Omental fat pad (tissue), 3 donors: ENCODE measurements at regions not wholly inside any gene's neighbourhood (a gene's known extent, or its start where the extent isn't known, plus 50 kb on each side); places are given as distances from the start of the nearest gene placed in this dataset.
"Not testable (repeated sequence)": the region's sequence is repeated elsewhere in the genome, so short reads cannot be mapped to it uniquely, and the experiment has no call there.

Experiments used
- ATAC-seq: fragments of 150-250 bp; one replicate; pipeline ENCODE4 v1.9.1; 2016; ENCODE audit warnings: mild to moderate bottlenecking, moderate library complexity; ENCODE audit not compliant: low FRiP score
- DNase-seq: peaks from one replicate; pipeline ENCODE4 v3.0.0-alpha.2; 2019; ENCODE audit warnings: low spot score
- CTCF ChIP-seq, 3 donors: fragments of 450-650 bp; IDR thresholded peaks; one replicate each; pipeline ENCODE4 v1.5.1; 2016 to 2017; ENCODE audit warnings: antibody characterized with exemption in 3 of 3, mild to moderate bottlenecking in 3 of 3, moderate library complexity in 2 of 3

- no peak for TF ChIP-seq CTCF (IDR thresholded peaks at IDR 0.05)
- DNase-seq, result no peak
- no peak for ATAC-seq
Observed at GRCh38 chr18:60193780-60194179, 178.8 kb downstream of the MC4R start.

- DNase-seq, result no peak
- ATAC-seq, result no peak
- TF ChIP-seq CTCF (IDR thresholded peaks at IDR 0.05), result no peak
Observed at GRCh38 chr18:60191926-60192325, 180.6 kb downstream of the MC4R start.

- no peak for TF ChIP-seq CTCF (IDR thresholded peaks at IDR 0.05)
- no peak for ATAC-seq
- DNase-seq, result no peak
Observed at GRCh38 chr18:60189856-60190255, 182.7 kb downstream of the MC4R start.

GRCh38 chr18:60188958-60189357 lies 183.6 kb downstream of the MC4R start:
- DNase-seq, result no peak
- no peak for TF ChIP-seq CTCF (IDR thresholded peaks at IDR 0.05)
- ATAC-seq, result no peak

- ATAC-seq (no peak), DNase-seq (no peak)
- TF ChIP-seq CTCF (IDR thresholded peaks at IDR 0.05), result no peak
Observed at GRCh38 chr18:60182223-60182622, 190.4 kb downstream of the MC4R start.

- DNase-seq, result no peak
- ATAC-seq, result no peak
- no peak for TF ChIP-seq CTCF (IDR thresholded peaks at IDR 0.05)
Observed at GRCh38 chr18:60180671-60181070, 191.9 kb downstream of the MC4R start.

- not testable (repeated sequence) for DNase-seq, ATAC-seq
Observed at GRCh38 chr18:60178224-60178623, 194.4 kb downstream of the MC4R start.

- ATAC-seq (no peak), DNase-seq (no peak)
- TF ChIP-seq CTCF (IDR thresholded peaks at IDR 0.05), result no peak
Observed at GRCh38 chr18:60176259-60176658, 196.3 kb downstream of the MC4R start.
